Transverse colon (tissue), 3 donors: ENCODE measurements at regions not wholly inside any gene's neighbourhood (a gene's known extent, or its start where the extent isn't known, plus 50 kb on each side); places are given as distances from the start of the nearest gene placed in this dataset.

Experiments used
- POLR2A ChIP-seq: fragments of 450-650 bp; IDR thresholded peaks from one replicate; pipeline ENCODE4 v1.6.1; 2016; ENCODE audit warnings: antibody characterized with exemption, mild to moderate bottlenecking, moderate library complexity
- TF ChIP-seq, protein P1 (sequence below), 5 experiments: fragments of 200-600 bp in 3 of 5; fragments of 450-650 bp in 2 of 5; sonication (generic) in 3 of 5; IDR thresholded peaks; 1 replicate in 2 of 5; 2 replicates in 3 of 5; pipeline ENCODE4 v1.5.1; 2016 to 2017; ENCODE audit warnings: antibody characterized with exemption in 5 of 5, inconsistent platforms in 3 of 5, mild to moderate bottlenecking in 2 of 5, moderate library complexity in 1 of 5

DNA sequence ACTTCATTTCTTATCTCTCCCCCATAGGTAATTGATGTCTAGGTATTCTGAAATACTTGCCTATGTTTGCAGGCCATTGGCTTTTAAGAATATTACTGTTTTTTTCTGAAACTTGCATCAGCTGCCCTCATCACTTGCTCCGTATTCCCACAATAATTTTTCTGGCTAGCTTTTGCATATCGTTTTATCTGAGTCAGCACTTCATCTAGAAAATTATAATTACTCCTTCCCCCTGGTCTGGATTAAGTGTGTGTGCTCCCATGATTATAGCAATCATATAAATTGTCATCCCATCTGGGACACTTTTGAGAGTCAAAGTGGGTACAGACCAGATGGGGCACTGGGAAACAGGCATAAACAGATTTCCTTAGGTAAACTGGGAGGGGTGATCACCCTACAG is 583.2 kb upstream of the B3GALT2 start:
- TF ChIP-seq, protein P1, sequence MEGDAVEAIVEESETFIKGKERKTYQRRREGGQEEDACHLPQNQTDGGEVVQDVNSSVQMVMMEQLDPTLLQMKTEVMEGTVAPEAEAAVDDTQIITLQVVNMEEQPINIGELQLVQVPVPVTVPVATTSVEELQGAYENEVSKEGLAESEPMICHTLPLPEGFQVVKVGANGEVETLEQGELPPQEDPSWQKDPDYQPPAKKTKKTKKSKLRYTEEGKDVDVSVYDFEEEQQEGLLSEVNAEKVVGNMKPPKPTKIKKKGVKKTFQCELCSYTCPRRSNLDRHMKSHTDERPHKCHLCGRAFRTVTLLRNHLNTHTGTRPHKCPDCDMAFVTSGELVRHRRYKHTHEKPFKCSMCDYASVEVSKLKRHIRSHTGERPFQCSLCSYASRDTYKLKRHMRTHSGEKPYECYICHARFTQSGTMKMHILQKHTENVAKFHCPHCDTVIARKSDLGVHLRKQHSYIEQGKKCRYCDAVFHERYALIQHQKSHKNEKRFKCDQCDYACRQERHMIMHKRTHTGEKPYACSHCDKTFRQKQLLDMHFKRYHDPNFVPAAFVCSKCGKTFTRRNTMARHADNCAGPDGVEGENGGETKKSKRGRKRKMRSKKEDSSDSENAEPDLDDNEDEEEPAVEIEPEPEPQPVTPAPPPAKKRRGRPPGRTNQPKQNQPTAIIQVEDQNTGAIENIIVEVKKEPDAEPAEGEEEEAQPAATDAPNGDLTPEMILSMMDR (IDR thresholded peaks at IDR 0.05), result no peak
- no peak for TF ChIP-seq POLR2A
